HCT116 (cell line): ENCODE measurements at regions not wholly inside any gene's neighbourhood (a gene's known extent, or its start where the extent isn't known, plus 50 kb on each side); places are given as distances from the start of the nearest gene placed in this dataset.

Experiments
- EGR1 ChIP-seq: IDR thresholded peaks from 2 replicates; pipeline ENCODE4 v1.6.1; 2012; ENCODE audit warnings: low read depth
- EZH2phosphoT487 ChIP-seq: fragments of 200-600 bp; IDR thresholded peaks from 2 replicates; pipeline ENCODE4 v1.6.1; 2018; ENCODE audit warnings: antibody characterized with exemption, borderline replicate concordance
- POLR2A ChIP-seq: IDR thresholded peaks from 2 replicates; pipeline ENCODE4 v1.7.0; 2011; ENCODE audit warnings: borderline replicate concordance; ENCODE audit not compliant: insufficient read depth, insufficient read length; ENCODE audit errors: extremely low read depth
- POLR2AphosphoS5 ChIP-seq: IDR thresholded peaks from 2 replicates; pipeline ENCODE4 v1.6.1; 2011; ENCODE audit warnings: mild to moderate bottlenecking, low read depth, low read length, moderate library complexity
- ZNF274 ChIP-seq: fragments of 200-500 bp; sonication (Bioruptor generic); IDR thresholded peaks from 2 replicates; pipeline ENCODE4 v1.6.1; 2014; ENCODE audit warnings: mild to moderate bottlenecking, low read depth, low read length, inconsistent platforms
- TF ChIP-seq, protein P1 (sequence below): IDR thresholded peaks from 2 replicates; pipeline ENCODE4 v1.6.1; 2012; ENCODE audit warnings: low read depth
- TF ChIP-seq, protein P2 (sequence below), 3 experiments: fragments of 200-600 bp in 1 of 3; sonication (generic) in 1 of 3; IDR thresholded peaks in 2 of 3; conservative IDR thresholded peaks in 1 of 3; 2 replicates each; pipeline ENCODE4 v1.5.1; 2012 to 2017; ENCODE audit warnings: low read depth in 2 of 3, low read length in 2 of 3, antibody characterized with exemption in 1 of 3, borderline replicate concordance in 1 of 3, control low read depth in 1 of 3, mild to moderate bottlenecking in 1 of 3, mixed read lengths in 1 of 3, mixed run types in 1 of 3, moderate library complexity in 1 of 3; ENCODE audit not compliant: insufficient read depth in 1 of 3

DNA sequence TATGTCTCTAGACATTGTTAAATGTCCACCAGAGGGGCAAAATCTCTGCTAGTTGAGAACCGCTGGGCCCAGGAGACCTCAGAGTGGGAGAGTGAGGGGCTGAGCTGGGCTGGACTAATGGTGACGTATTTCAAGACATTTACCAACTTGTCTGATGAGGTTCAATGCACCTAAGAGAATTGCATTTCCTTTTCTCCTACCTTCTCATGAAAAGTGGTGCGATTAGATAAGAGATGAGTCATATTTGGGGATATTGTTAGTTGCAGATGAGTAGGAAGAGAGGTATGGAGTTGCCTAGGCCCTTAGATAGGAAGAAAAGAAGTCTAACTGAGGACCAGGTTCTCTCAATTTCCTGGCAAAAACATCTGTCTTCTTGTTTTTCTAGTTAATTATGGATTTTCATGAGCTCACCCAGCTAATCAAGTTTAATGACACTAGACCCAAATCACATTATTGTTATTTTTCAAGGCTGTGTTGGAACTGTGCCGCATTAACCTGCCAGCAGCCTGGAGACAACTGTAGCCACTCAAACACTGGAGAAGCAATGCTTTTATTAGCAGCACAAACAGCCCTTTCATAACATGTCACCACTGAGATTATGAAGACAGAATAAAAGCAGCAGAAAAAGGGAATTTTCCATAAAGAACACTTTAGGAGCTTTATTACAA, 144.2 kb downstream of the PDCD6IP start:
- no peak for TF ChIP-seq EZH2phosphoT487
- TF ChIP-seq POLR2A: no peak
- TF ChIP-seq POLR2AphosphoS5: no peak
- TF ChIP-seq, protein P1, sequence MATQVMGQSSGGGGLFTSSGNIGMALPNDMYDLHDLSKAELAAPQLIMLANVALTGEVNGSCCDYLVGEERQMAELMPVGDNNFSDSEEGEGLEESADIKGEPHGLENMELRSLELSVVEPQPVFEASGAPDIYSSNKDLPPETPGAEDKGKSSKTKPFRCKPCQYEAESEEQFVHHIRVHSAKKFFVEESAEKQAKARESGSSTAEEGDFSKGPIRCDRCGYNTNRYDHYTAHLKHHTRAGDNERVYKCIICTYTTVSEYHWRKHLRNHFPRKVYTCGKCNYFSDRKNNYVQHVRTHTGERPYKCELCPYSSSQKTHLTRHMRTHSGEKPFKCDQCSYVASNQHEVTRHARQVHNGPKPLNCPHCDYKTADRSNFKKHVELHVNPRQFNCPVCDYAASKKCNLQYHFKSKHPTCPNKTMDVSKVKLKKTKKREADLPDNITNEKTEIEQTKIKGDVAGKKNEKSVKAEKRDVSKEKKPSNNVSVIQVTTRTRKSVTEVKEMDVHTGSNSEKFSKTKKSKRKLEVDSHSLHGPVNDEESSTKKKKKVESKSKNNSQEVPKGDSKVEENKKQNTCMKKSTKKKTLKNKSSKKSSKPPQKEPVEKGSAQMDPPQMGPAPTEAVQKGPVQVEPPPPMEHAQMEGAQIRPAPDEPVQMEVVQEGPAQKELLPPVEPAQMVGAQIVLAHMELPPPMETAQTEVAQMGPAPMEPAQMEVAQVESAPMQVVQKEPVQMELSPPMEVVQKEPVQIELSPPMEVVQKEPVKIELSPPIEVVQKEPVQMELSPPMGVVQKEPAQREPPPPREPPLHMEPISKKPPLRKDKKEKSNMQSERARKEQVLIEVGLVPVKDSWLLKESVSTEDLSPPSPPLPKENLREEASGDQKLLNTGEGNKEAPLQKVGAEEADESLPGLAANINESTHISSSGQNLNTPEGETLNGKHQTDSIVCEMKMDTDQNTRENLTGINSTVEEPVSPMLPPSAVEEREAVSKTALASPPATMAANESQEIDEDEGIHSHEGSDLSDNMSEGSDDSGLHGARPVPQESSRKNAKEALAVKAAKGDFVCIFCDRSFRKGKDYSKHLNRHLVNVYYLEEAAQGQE: no peak
- TF ChIP-seq, protein P2, sequence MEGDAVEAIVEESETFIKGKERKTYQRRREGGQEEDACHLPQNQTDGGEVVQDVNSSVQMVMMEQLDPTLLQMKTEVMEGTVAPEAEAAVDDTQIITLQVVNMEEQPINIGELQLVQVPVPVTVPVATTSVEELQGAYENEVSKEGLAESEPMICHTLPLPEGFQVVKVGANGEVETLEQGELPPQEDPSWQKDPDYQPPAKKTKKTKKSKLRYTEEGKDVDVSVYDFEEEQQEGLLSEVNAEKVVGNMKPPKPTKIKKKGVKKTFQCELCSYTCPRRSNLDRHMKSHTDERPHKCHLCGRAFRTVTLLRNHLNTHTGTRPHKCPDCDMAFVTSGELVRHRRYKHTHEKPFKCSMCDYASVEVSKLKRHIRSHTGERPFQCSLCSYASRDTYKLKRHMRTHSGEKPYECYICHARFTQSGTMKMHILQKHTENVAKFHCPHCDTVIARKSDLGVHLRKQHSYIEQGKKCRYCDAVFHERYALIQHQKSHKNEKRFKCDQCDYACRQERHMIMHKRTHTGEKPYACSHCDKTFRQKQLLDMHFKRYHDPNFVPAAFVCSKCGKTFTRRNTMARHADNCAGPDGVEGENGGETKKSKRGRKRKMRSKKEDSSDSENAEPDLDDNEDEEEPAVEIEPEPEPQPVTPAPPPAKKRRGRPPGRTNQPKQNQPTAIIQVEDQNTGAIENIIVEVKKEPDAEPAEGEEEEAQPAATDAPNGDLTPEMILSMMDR (IDR thresholded peaks at IDR 0.05 in 2 of 3, conservative IDR thresholded peaks at IDR 0.05 in 1 of 3; ENCODE audit: borderline replicate concordance in 1 of 3, insufficient read depth in 1 of 3, low read depth in 2 of 3, low read length in 2 of 3): no peak
- TF ChIP-seq ZNF274: no peak
- no peak for TF ChIP-seq EGR1
